ENCODE measurements at regions not wholly inside any gene's neighbourhood (a gene's known extent, or its start where the extent isn't known, plus 50 kb on each side); places are given as distances from the start of the nearest gene placed in this dataset.

GRCh38 chr4:18935659-18936345 is 914.2 kb upstream of the LCORL start:
- Histone ChIP-seq H3K4me3 (ENCODE audit: low read depth, low read length) (no peak overlapping the region), H3K4me1 (no peaks in the 10 kb centered on the region), H3K9me3 (no peaks in the 10 kb centered on the region), H3K27me3 (replicated peaks; ENCODE audit: control insufficient read depth, insufficient read depth, low read length) (no peaks in the 10 kb centered on the region), H3K36me3 (ENCODE audit: control insufficient read depth, insufficient read depth, low read length) (no peaks in the 10 kb centered on the region)
- Mint-ChIP-seq H3K27ac (ENCODE audit: unreplicated experiment) (no peak overlapping the region), H3K4me1 (ENCODE audit: low read depth, unreplicated experiment) (no peaks in the 10 kb centered on the region), H3K9me3 (ENCODE audit: unreplicated experiment) (peaks cover 12% of the 10 kb centered on the region), H3K27me3 (ENCODE audit: insufficient read depth, unreplicated experiment) (no peaks in the 10 kb centered on the region), H3K36me3 (ENCODE audit: insufficient read depth, unreplicated experiment) (no peaks in the 10 kb centered on the region), H3K4me3 (ENCODE audit: unreplicated experiment) (no peak overlapping the region)
- no peak for TF ChIP-seq CTCF (IDR thresholded peaks at IDR 0.05; ENCODE audit: insufficient read depth in 1 of 2, low read depth in 1 of 2, low read length in 1 of 2, severe bottlenecking in 1 of 2, unreplicated experiment in 1 of 2)
- BruUV-seq (replicated peaks), result no TSS peak
- ChIA-PET POLR2A (no interaction called here), CTCF (no interaction called here)
- intact Hi-C loops (cut with micrococcal nuclease; ENCODE audit: unreplicated experiment), result loop anchor here (10.0 kb wide), 1 partner anchor 121 kb away; no protein-coding TSS in a partner anchor
- DNase-seq, result no peak

- H3K36me3 Mint-ChIP-seq (ENCODE audit: insufficient read depth, unreplicated experiment), result no peaks in the 10 kb centered on the region
- Histone ChIP-seq H3K4me1 (no peaks in the 10 kb centered on the region), H3K27me3 (replicated peaks; ENCODE audit: control insufficient read depth, insufficient read depth, low read length) (no peaks in the 10 kb centered on the region), H3K9me3 (no peaks in the 10 kb centered on the region), H3K36me3 (ENCODE audit: control insufficient read depth, insufficient read depth, low read length) (no peaks in the 10 kb centered on the region), H3K4me3 (ENCODE audit: low read depth, low read length) (no peak overlapping the region)
- ChIA-PET CTCF (no interaction called here), POLR2A (no interaction called here)
- no peak overlapping the region for H3K27ac Mint-ChIP-seq (ENCODE audit: unreplicated experiment)
- H3K27me3 Mint-ChIP-seq (ENCODE audit: insufficient read depth, unreplicated experiment), result no peaks in the 10 kb centered on the region
- intact Hi-C loops (cut with micrococcal nuclease; ENCODE audit: unreplicated experiment), result loop anchor here (1.0 to 10.0 kb wide), 2 partner anchors 119 to 245 kb away; no protein-coding TSS in a partner anchor
- peaks cover 12% of the 10 kb centered on the region for H3K9me3 Mint-ChIP-seq (ENCODE audit: unreplicated experiment)
- BruUV-seq (replicated peaks), result no TSS peak
- H3K4me1 Mint-ChIP-seq (ENCODE audit: low read depth, unreplicated experiment), result no peaks in the 10 kb centered on the region
- no peak for DNase-seq
- H3K4me3 Mint-ChIP-seq (ENCODE audit: unreplicated experiment), result no peak overlapping the region
- TF ChIP-seq CTCF (IDR thresholded peaks at IDR 0.05; ENCODE audit: insufficient read depth in 1 of 2, low read depth in 1 of 2, low read length in 1 of 2, severe bottlenecking in 1 of 2, unreplicated experiment in 1 of 2), result no peak
Measured at GRCh38 chr4:18934197-18934596, 912.6 kb upstream of the LCORL start.

GRCh38 chr4:18932730-18933339 is 911.3 kb upstream of the LCORL start:
- no peak overlapping the region for H3K4me3 Mint-ChIP-seq (ENCODE audit: unreplicated experiment)
- Histone ChIP-seq H3K36me3 (ENCODE audit: control insufficient read depth, insufficient read depth, low read length) (no peaks in the 10 kb centered on the region), H3K9me3 (no peaks in the 10 kb centered on the region), H3K27me3 (replicated peaks; ENCODE audit: control insufficient read depth, insufficient read depth, low read length) (no peaks in the 10 kb centered on the region), H3K4me1 (no peaks in the 10 kb centered on the region), H3K4me3 (ENCODE audit: low read depth, low read length) (no peak overlapping the region)
- BruUV-seq (replicated peaks), result no TSS peak
- ChIA-PET POLR2A (no interaction called here), CTCF (interaction anchor here (0.5 kb wide), 1 partner anchor 264 kb away, joined by 5 read pairs; no protein-coding TSS in a partner anchor)
- no peaks in the 10 kb centered on the region for H3K27me3 Mint-ChIP-seq (ENCODE audit: insufficient read depth, unreplicated experiment)
- no peaks in the 10 kb centered on the region for H3K4me1 Mint-ChIP-seq (ENCODE audit: low read depth, unreplicated experiment)
- H3K36me3 Mint-ChIP-seq (ENCODE audit: insufficient read depth, unreplicated experiment), result no peaks in the 10 kb centered on the region
- peaks cover 12% of the 10 kb centered on the region for H3K9me3 Mint-ChIP-seq (ENCODE audit: unreplicated experiment)
- no peak overlapping the region for H3K27ac Mint-ChIP-seq (ENCODE audit: unreplicated experiment)
- intact Hi-C loops (cut with micrococcal nuclease; ENCODE audit: unreplicated experiment), result loop anchor here (10.0 kb wide), 1 partner anchor 118 kb away; no protein-coding TSS in a partner anchor
- DNase-seq, result no peak
- TF ChIP-seq CTCF (IDR thresholded peaks at IDR 0.05; ENCODE audit: insufficient read depth in 1 of 2, low read depth in 1 of 2, low read length in 1 of 2, severe bottlenecking in 1 of 2, unreplicated experiment in 1 of 2), result no peak

Measured in Caco-2 (cell line).